ENCODE measurements at regions not wholly inside any gene's neighbourhood (a gene's known extent, or its start where the extent isn't known, plus 50 kb on each side); places are given as distances from the start of the nearest gene placed in this dataset.

DNA sequence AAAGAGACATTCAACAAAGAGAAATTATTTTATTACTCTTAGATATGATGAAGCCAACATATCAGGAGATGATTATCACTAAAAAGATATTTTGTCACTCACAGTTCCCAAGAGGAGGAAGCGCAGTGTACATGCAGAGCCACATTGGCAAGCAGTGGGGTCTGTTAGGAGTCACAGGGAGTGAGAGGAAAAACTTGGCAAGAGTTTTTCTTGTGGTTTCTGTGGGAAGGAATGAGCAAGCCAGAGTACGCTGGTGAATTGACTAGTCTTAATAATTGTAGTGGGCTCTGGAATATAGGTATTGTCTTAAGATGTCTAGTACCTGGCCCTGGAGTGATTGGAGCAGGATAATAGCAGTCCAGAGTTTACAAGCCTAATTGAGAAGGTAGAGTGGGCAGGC is 1095.2 kb downstream of the GRIK2 start:
- Histone ChIP-seq H3K9me3 (ENCODE audit: low read length) (no peaks in the 10 kb centered on the region), H3K27ac (ENCODE audit: low read depth, low read length, poor library complexity, severe bottlenecking) (no peak overlapping the region), H3F3A (ENCODE audit: insufficient read depth, low read length) (no peaks in the 10 kb centered on the region), H3K27me3 (ENCODE audit: insufficient read depth, low read length) (no peaks in the 10 kb centered on the region), H3K9me2 (ENCODE audit: low read depth, low read length) (no peaks in the 10 kb centered on the region), H3K4me2 (ENCODE audit: low read length) (no peak overlapping the region), H3K36me3 (ENCODE audit: insufficient read depth, low read length) (no peaks in the 10 kb centered on the region), H3K9ac (ENCODE audit: low read length) (no peak overlapping the region), H3K4me3 (ENCODE audit: low read depth, low read length, poor library complexity, severe bottlenecking) (no peak overlapping the region), H2AFZ (ENCODE audit: low read length) (no peak overlapping the region), H3K4me1 (ENCODE audit: insufficient read depth, low read length, severe bottlenecking) (no peaks in the 10 kb centered on the region), H3K79me2 (ENCODE audit: insufficient read depth, low read length) (no peaks in the 10 kb centered on the region), H4K20me1 (ENCODE audit: insufficient read depth, low read length) (no peaks in the 10 kb centered on the region)
- no peak for TF ChIP-seq EZH2 (IDR thresholded peaks at IDR 0.05; ENCODE audit: borderline replicate concordance, low read length)
- TF ChIP-seq CTCF (IDR thresholded peaks at IDR 0.05; ENCODE audit: low read length) = no peak

GRCh38 chr6:102485480-102485879 is 1092.0 kb downstream of the GRIK2 start:
- Histone ChIP-seq H3F3A (ENCODE audit: insufficient read depth, low read length) (no peaks in the 10 kb centered on the region), H3K9ac (ENCODE audit: low read length) (no peak overlapping the region), H4K20me1 (ENCODE audit: insufficient read depth, low read length) (no peaks in the 10 kb centered on the region), H2AFZ (ENCODE audit: low read length) (no peak overlapping the region), H3K4me2 (ENCODE audit: low read length) (no peak overlapping the region), H3K4me3 (ENCODE audit: low read depth, low read length, poor library complexity, severe bottlenecking) (no peak overlapping the region), H3K9me2 (ENCODE audit: low read depth, low read length) (no peaks in the 10 kb centered on the region), H3K4me1 (ENCODE audit: insufficient read depth, low read length, severe bottlenecking) (no peaks in the 10 kb centered on the region), H3K36me3 (ENCODE audit: insufficient read depth, low read length) (no peaks in the 10 kb centered on the region), H3K27ac (ENCODE audit: low read depth, low read length, poor library complexity, severe bottlenecking) (no peak overlapping the region), H3K27me3 (ENCODE audit: insufficient read depth, low read length) (no peaks in the 10 kb centered on the region), H3K79me2 (ENCODE audit: insufficient read depth, low read length) (no peaks in the 10 kb centered on the region), H3K9me3 (ENCODE audit: low read length) (no peaks in the 10 kb centered on the region)
- TF ChIP-seq EZH2 (IDR thresholded peaks at IDR 0.05; ENCODE audit: borderline replicate concordance, low read length) (no peak), CTCF (IDR thresholded peaks at IDR 0.05; ENCODE audit: low read length) (no peak)

- H3K9me3 ChIP-seq (ENCODE audit: low read length) = no peaks in the 10 kb centered on the region
- H3K9ac ChIP-seq (ENCODE audit: low read length) = no peak overlapping the region
- H3K27ac ChIP-seq (ENCODE audit: low read depth, low read length, poor library complexity, severe bottlenecking) = no peak overlapping the region
- no peaks in the 10 kb centered on the region for H4K20me1 ChIP-seq (ENCODE audit: insufficient read depth, low read length)
- H3K4me1 ChIP-seq (ENCODE audit: insufficient read depth, low read length, severe bottlenecking) = no peaks in the 10 kb centered on the region
- H3K36me3 ChIP-seq (ENCODE audit: insufficient read depth, low read length) = no peaks in the 10 kb centered on the region
- TF ChIP-seq CTCF (IDR thresholded peaks at IDR 0.05; ENCODE audit: low read length) (no peak), EZH2 (IDR thresholded peaks at IDR 0.05; ENCODE audit: borderline replicate concordance, low read length) (no peak)
- no peaks in the 10 kb centered on the region for H3K9me2 ChIP-seq (ENCODE audit: low read depth, low read length)
- no peaks in the 10 kb centered on the region for H3K79me2 ChIP-seq (ENCODE audit: insufficient read depth, low read length)
- H3K4me2 ChIP-seq (ENCODE audit: low read length) = no peak overlapping the region
- H3K27me3 ChIP-seq (ENCODE audit: insufficient read depth, low read length) = no peaks in the 10 kb centered on the region
- H3F3A ChIP-seq (ENCODE audit: insufficient read depth, low read length) = no peaks in the 10 kb centered on the region
- no peak overlapping the region for H3K4me3 ChIP-seq (ENCODE audit: low read depth, low read length, poor library complexity, severe bottlenecking)
- no peak overlapping the region for H2AFZ ChIP-seq (ENCODE audit: low read length)
These were observed 1080.7 kb downstream of the GRIK2 start for GRCh38 chr6:102474041-102474807.

Measured in OCI-LY1 (cell line).